OCI-LY1 (cell line): ENCODE measurements at regions not wholly inside any gene's neighbourhood (a gene's known extent, or its start where the extent isn't known, plus 50 kb on each side); places are given as distances from the start of the nearest gene placed in this dataset.

ENCODE experiments used
- CTCF ChIP-seq: fragments of 200-600 bp; sonication (generic), shearing (Covaris generic); IDR thresholded peaks from 2 replicates; pipeline ENCODE4 v1.5.1; 2017; ENCODE audit warnings: mild to moderate bottlenecking, antibody characterized with exemption, low read length, moderate library complexity, mixed read lengths
- EZH2 ChIP-seq: fragments of 200-600 bp; sonication (generic), shearing (Covaris generic); IDR thresholded peaks from 2 replicates; pipeline ENCODE4 v1.8.0; 2017; ENCODE audit warnings: borderline replicate concordance, mixed run types, mild to moderate bottlenecking, antibody characterized with exemption, low read length, moderate library complexity, mixed read lengths

GRCh38 chr1:166390366-166391033 lies 223.7 kb upstream of the FAM78B start:
- TF ChIP-seq CTCF (no peak), EZH2 (no peak)
